ENCODE measurements at regions not wholly inside any gene's neighbourhood (a gene's known extent, or its start where the extent isn't known, plus 50 kb on each side); places are given as distances from the start of the nearest gene placed in this dataset.

- no peak for TF ChIP-seq CTCF (IDR thresholded peaks at IDR 0.05 in 4 of 5, conservative IDR thresholded peaks at IDR 0.05 in 1 of 5)
- no peak for TF ChIP-seq POLR2A (IDR thresholded peaks at IDR 0.05)
These were observed 109.2 kb upstream of the RAB12 start for GRCh38 chr18:8499810-8500675.

Measured in gastrocnemius medialis (tissue), 4 donors.